ENCODE measurements at regions not wholly inside any gene's neighbourhood (a gene's known extent, or its start where the extent isn't known, plus 50 kb on each side); places are given as distances from the start of the nearest gene placed in this dataset.

GRCh38 chr1:5564578-5565257 lies 427.5 kb downstream of the NPHP4 start:
- Histone ChIP-seq H3K4me3 (no peak overlapping the region), H3K27me3 (replicated peaks) (no peaks in the 10 kb centered on the region), H3K36me3 (no peaks in the 10 kb centered on the region), H3K27ac (no peak overlapping the region), H3K4me1 (replicated peaks) (no peaks in the 10 kb centered on the region), H3K9me3 (replicated peaks) (peaks cover 7% of the 10 kb centered on the region; the same call in 1 of the 2 replicates)
- DNase-seq (ENCODE audit: low read depth in 1 of 2, low spot score in 2 of 2), result no peak

GRCh38 chr1:5563861-5564577 lies 428.2 kb downstream of the NPHP4 start:
- H3K4me1 ChIP-seq (replicated peaks), result no peaks in the 10 kb centered on the region
- no peak for DNase-seq (ENCODE audit: low read depth in 1 of 2, low spot score in 2 of 2)
- no peaks in the 10 kb centered on the region for H3K36me3 ChIP-seq
- no peaks in the 10 kb centered on the region for H3K27me3 ChIP-seq (replicated peaks)
- H3K27ac ChIP-seq, result no peak overlapping the region
- H3K4me3 ChIP-seq, result no peak overlapping the region
- H3K9me3 ChIP-seq (replicated peaks), result peaks cover 7% of the 10 kb centered on the region; the same call in 1 of the 2 replicates

- H3K4me3 ChIP-seq, result no peak overlapping the region
- DNase-seq (ENCODE audit: low read depth in 1 of 2, low spot score in 2 of 2), result no peak
- no peaks in the 10 kb centered on the region; the same call in 1 of the 2 replicates for H3K9me3 ChIP-seq (replicated peaks)
- H3K36me3 ChIP-seq, result no peaks in the 10 kb centered on the region
- no peaks in the 10 kb centered on the region for H3K4me1 ChIP-seq (replicated peaks)
- no peaks in the 10 kb centered on the region for H3K27me3 ChIP-seq (replicated peaks)
- no peak overlapping the region for H3K27ac ChIP-seq
Measured at GRCh38 chr1:5562769-5563168, 429.5 kb downstream of the NPHP4 start.

GRCh38 chr1:5562331-5562730 lies 429.9 kb downstream of the NPHP4 start:
- Histone ChIP-seq H3K27ac (no peak overlapping the region), H3K4me3 (no peak overlapping the region), H3K27me3 (replicated peaks) (no peaks in the 10 kb centered on the region), H3K36me3 (no peaks in the 10 kb centered on the region), H3K4me1 (replicated peaks) (no peaks in the 10 kb centered on the region), H3K9me3 (replicated peaks) (no peaks in the 10 kb centered on the region; the same call in 1 of the 2 replicates)
- no peak for DNase-seq (ENCODE audit: low read depth in 1 of 2, low spot score in 2 of 2)

- Histone ChIP-seq H3K9me3 (replicated peaks) (peaks cover 3% of the 10 kb centered on the region), H3K4me1 (replicated peaks) (no peaks in the 10 kb centered on the region), H3K27me3 (replicated peaks) (no peaks in the 10 kb centered on the region), H3K4me3 (no peak overlapping the region), H3K36me3 (no peaks in the 10 kb centered on the region), H3K27ac (no peak overlapping the region)
- no peak for DNase-seq (ENCODE audit: low read depth in 1 of 2, low spot score in 2 of 2)
Measured at GRCh38 chr1:5559078-5559477, 433.1 kb downstream of the NPHP4 start.

GRCh38 chr1:5555853-5556252 lies 436.4 kb downstream of the NPHP4 start:
- H3K27ac ChIP-seq, result no peak overlapping the region
- H3K27me3 ChIP-seq (replicated peaks), result no peaks in the 10 kb centered on the region
- no peaks in the 10 kb centered on the region for H3K4me1 ChIP-seq (replicated peaks)
- H3K36me3 ChIP-seq, result no peaks in the 10 kb centered on the region
- H3K9me3 ChIP-seq (replicated peaks), result peaks cover 3% of the 10 kb centered on the region; the same call in 1 of the 2 replicates
- no peak overlapping the region for H3K4me3 ChIP-seq
- no peak for DNase-seq (ENCODE audit: low read depth in 1 of 2, low spot score in 2 of 2)

- Histone ChIP-seq H3K36me3 (no peaks in the 10 kb centered on the region), H3K4me3 (no peak overlapping the region), H3K27me3 (replicated peaks) (no peaks in the 10 kb centered on the region), H3K9me3 (replicated peaks) (peaks cover 3% of the 10 kb centered on the region; the same call in 1 of the 2 replicates), H3K27ac (no peak overlapping the region), H3K4me1 (replicated peaks) (no peaks in the 10 kb centered on the region)
- no peak for DNase-seq (ENCODE audit: low read depth in 1 of 2, low spot score in 2 of 2)
Measured at GRCh38 chr1:5554784-5555183, 437.4 kb downstream of the NPHP4 start.

GRCh38 chr1:5554111-5554510 lies 438.1 kb downstream of the NPHP4 start:
- Histone ChIP-seq H3K9me3 (replicated peaks) (peaks cover 3% of the 10 kb centered on the region; the same call in 1 of the 2 replicates), H3K4me3 (no peak overlapping the region), H3K36me3 (no peaks in the 10 kb centered on the region), H3K4me1 (replicated peaks) (no peaks in the 10 kb centered on the region), H3K27ac (no peak overlapping the region), H3K27me3 (replicated peaks) (no peaks in the 10 kb centered on the region)
- DNase-seq (ENCODE audit: low read depth in 1 of 2, low spot score in 2 of 2), result no peak

- peaks cover 3% of the 10 kb centered on the region; the same call in 1 of the 2 replicates for H3K9me3 ChIP-seq (replicated peaks)
- no peak overlapping the region for H3K27ac ChIP-seq
- H3K27me3 ChIP-seq (replicated peaks), result no peaks in the 10 kb centered on the region
- DNase-seq (ENCODE audit: low read depth in 1 of 2, low spot score in 2 of 2), result no peak
- no peaks in the 10 kb centered on the region for H3K36me3 ChIP-seq
- H3K4me3 ChIP-seq, result no peak overlapping the region
- no peaks in the 10 kb centered on the region for H3K4me1 ChIP-seq (replicated peaks)
Measured at GRCh38 chr1:5552787-5553484, 439.3 kb downstream of the NPHP4 start.

- no peak for DNase-seq (ENCODE audit: low read depth in 1 of 2, low spot score in 2 of 2)
Measured at GRCh38 chr1:5551274-5551975, 440.8 kb downstream of the NPHP4 start.

GRCh38 chr1:5548266-5548665 lies 444.0 kb downstream of the NPHP4 start:
- Histone ChIP-seq H3K27ac (no peak overlapping the region), H3K4me1 (replicated peaks) (no peaks in the 10 kb centered on the region), H3K36me3 (no peaks in the 10 kb centered on the region), H3K4me3 (no peak overlapping the region), H3K27me3 (replicated peaks) (no peaks in the 10 kb centered on the region), H3K9me3 (replicated peaks) (no peaks in the 10 kb centered on the region)
- no peak for DNase-seq (ENCODE audit: low read depth in 1 of 2, low spot score in 2 of 2)

More at GRCh38 chr1:5551274-5551975, 440.8 kb downstream of the NPHP4 start:
- Histone ChIP-seq H3K27ac (no peak overlapping the region), H3K27me3 (replicated peaks) (no peaks in the 10 kb centered on the region), H3K4me3 (no peak overlapping the region), H3K36me3 (no peaks in the 10 kb centered on the region), H3K9me3 (replicated peaks) (no peaks in the 10 kb centered on the region; the same call in 1 of the 2 replicates), H3K4me1 (replicated peaks) (no peaks in the 10 kb centered on the region)

GRCh38 chr1:5543235-5543634 lies 449.0 kb downstream of the NPHP4 start:
- Histone ChIP-seq H3K27me3 (replicated peaks) (no peaks in the 10 kb centered on the region), H3K36me3 (no peaks in the 10 kb centered on the region), H3K4me3 (no peak overlapping the region), H3K4me1 (replicated peaks) (no peaks in the 10 kb centered on the region), H3K9me3 (replicated peaks) (no peaks in the 10 kb centered on the region), H3K27ac (no peak overlapping the region)
- no peak for DNase-seq (ENCODE audit: low read depth in 1 of 2, low spot score in 2 of 2)

- Histone ChIP-seq H3K27me3 (replicated peaks) (no peaks in the 10 kb centered on the region), H3K4me1 (replicated peaks) (no peaks in the 10 kb centered on the region), H3K4me3 (no peak overlapping the region), H3K9me3 (replicated peaks) (peaks cover 5% of the 10 kb centered on the region; the same call in 1 of the 2 replicates), H3K27ac (no peak overlapping the region), H3K36me3 (no peaks in the 10 kb centered on the region)
- no peak for DNase-seq (ENCODE audit: low read depth in 1 of 2, low spot score in 2 of 2)
Measured at GRCh38 chr1:5532811-5533210, 459.4 kb downstream of the NPHP4 start.
